GM13976 (cell line): ENCODE measurements at regions not wholly inside any gene's neighbourhood (a gene's known extent, or its start where the extent isn't known, plus 50 kb on each side); places are given as distances from the start of the nearest gene placed in this dataset.

Source experiments
- DNase-seq: peaks from one replicate; pipeline ENCODE4 v3.0.0; 2012; ENCODE audit warnings: low spot score
- CTCF ChIP-seq: IDR thresholded peaks from 2 replicates; pipeline ENCODE4 v1.5.1; 2012; ENCODE audit warnings: borderline replicate concordance, mild to moderate bottlenecking; ENCODE audit not compliant: insufficient read depth; ENCODE audit errors: extremely low read depth, missing control alignments, control extremely low read depth
- in situ Hi-C: fragments of 300-500 bp; cut with MboI; formaldehyde crosslinking; loops from one replicate; pipeline ENCODE4 v1.12.0; 2022; ENCODE audit warnings: low sequenced_read_pairs, mixed read lengths, inconsistent platforms; ENCODE audit not compliant: unreplicated experiment

- in situ Hi-C loops, result no loop called here
- DNase-seq, result no peak
Observed at GRCh38 chr3:72180405-72180804, 395.5 kb upstream of the PROK2 start.

GRCh38 chr3:72179107-72179464, 394.1 kb upstream of the PROK2 start:
- in situ Hi-C loops, result no loop called here

More at GRCh38 chr3:72180405-72180804, 395.5 kb upstream of the PROK2 start:
- no peak for TF ChIP-seq CTCF

GRCh38 chr3:72178463-72179106, 393.6 kb upstream of the PROK2 start:
- DNase-seq, result no peak
- TF ChIP-seq CTCF, result no peak
- in situ Hi-C loops, result no loop called here

More at GRCh38 chr3:72179107-72179464, 394.1 kb upstream of the PROK2 start:
- no peak for TF ChIP-seq CTCF
- no peak for DNase-seq

GRCh38 chr3:72177075-72178050, 392.4 kb upstream of the PROK2 start:
- DNase-seq, result peak; percentile 62
- no peak for TF ChIP-seq CTCF
- in situ Hi-C loops, result no loop called here

- in situ Hi-C loops, result no loop called here
- TF ChIP-seq CTCF, result no peak
- DNase-seq, result peak; percentile 75
Observed at GRCh38 chr3:72176537-72177041, 391.6 kb upstream of the PROK2 start.

GRCh38 chr3:72175296-72175858, 390.4 kb upstream of the PROK2 start:
- no peak for TF ChIP-seq CTCF
- in situ Hi-C loops, result no loop called here
- no peak for DNase-seq
